Transverse colon (tissue), 4 donors: ENCODE measurements at regions not wholly inside any gene's neighbourhood (a gene's known extent, or its start where the extent isn't known, plus 50 kb on each side); places are given as distances from the start of the nearest gene placed in this dataset.

Experiments
- CTCF ChIP-seq, 5 experiments: fragments of 200-600 bp in 3 of 5; fragments of 450-650 bp in 2 of 5; sonication (generic) in 3 of 5; IDR thresholded peaks; 1 replicate in 2 of 5; 2 replicates in 3 of 5; pipeline ENCODE4 v1.5.1; 2016 to 2017; ENCODE audit warnings: antibody characterized with exemption in 5 of 5, inconsistent platforms in 3 of 5, mild to moderate bottlenecking in 2 of 5, moderate library complexity in 1 of 5
- EP300 ChIP-seq: sonication (generic); formaldehyde crosslinking; IDR thresholded peaks from one replicate; pipeline ENCODE4 v1.6.1; 2017; ENCODE audit warnings: antibody characterized with exemption, low read depth
- POLR2A ChIP-seq: fragments of 450-650 bp; IDR thresholded peaks from one replicate; pipeline ENCODE4 v1.6.1; 2016; ENCODE audit warnings: antibody characterized with exemption, mild to moderate bottlenecking, moderate library complexity
- POLR2AphosphoS5 ChIP-seq, 3 donors: sonication (generic); formaldehyde crosslinking; IDR thresholded peaks; one replicate each; pipeline ENCODE4 v1.6.1; 2016; ENCODE audit warnings: antibody characterized with exemption in 3 of 3

- no peak for TF ChIP-seq POLR2AphosphoS5 (IDR thresholded peaks at IDR 0.05)
- TF ChIP-seq EP300, result no peak
- no peak for TF ChIP-seq CTCF (IDR thresholded peaks at IDR 0.05)
- TF ChIP-seq POLR2A, result no peak
Measured at GRCh38 chr1:10938741-10939417, 73.6 kb upstream of the TARDBP start.
